Hepatocyte (in vitro differentiated cells): ENCODE measurements at regions not wholly inside any gene's neighbourhood (a gene's known extent, or its start where the extent isn't known, plus 50 kb on each side); places are given as distances from the start of the nearest gene placed in this dataset.

Experiments used
- CTCF ChIP-seq: fragments of 200-600 bp; sonication (generic); IDR thresholded peaks from 2 replicates; pipeline ENCODE4 v1.5.1; 2016; ENCODE audit warnings: antibody characterized with exemption, mild to moderate bottlenecking; ENCODE audit not compliant: poor library complexity
- EZH2 ChIP-seq: fragments of 200-600 bp; sonication (generic); IDR thresholded peaks from 2 replicates; pipeline ENCODE4 v1.6.1; 2016; ENCODE audit warnings: antibody characterized with exemption, mild to moderate bottlenecking, borderline replicate concordance
- EZH2phosphoT487 ChIP-seq: fragments of 200-600 bp; sonication (generic); IDR thresholded peaks from one replicate; pipeline ENCODE4 v1.6.1; 2018; ENCODE audit warnings: antibody characterized with exemption, mild to moderate bottlenecking, low read depth, moderate library complexity; ENCODE audit not compliant: unreplicated experiment, severe bottlenecking

- TF ChIP-seq CTCF (no peak), EZH2 (no peak), EZH2phosphoT487 (no peak)
These were observed 72.1 kb downstream of the GPR101 start for GRCh38 chrX:136961594-136962135.
